HG03378 (cell line): ENCODE measurements at regions not wholly inside any gene's neighbourhood (a gene's known extent, or its start where the extent isn't known, plus 50 kb on each side); places are given as distances from the start of the nearest gene placed in this dataset.
"Not testable (repeated sequence)": the region's sequence is repeated elsewhere in the genome, so short reads cannot be mapped to it uniquely, and the experiment has no call there.

ENCODE experiments used
- ATAC-seq: cut with Tn5 transposase; IDR thresholded peaks from one replicate; pipeline ENCODE4 v1.9.1; 2021; ENCODE audit warnings: mild to moderate bottlenecking, moderate library complexity; ENCODE audit not compliant: unreplicated experiment

DNA sequence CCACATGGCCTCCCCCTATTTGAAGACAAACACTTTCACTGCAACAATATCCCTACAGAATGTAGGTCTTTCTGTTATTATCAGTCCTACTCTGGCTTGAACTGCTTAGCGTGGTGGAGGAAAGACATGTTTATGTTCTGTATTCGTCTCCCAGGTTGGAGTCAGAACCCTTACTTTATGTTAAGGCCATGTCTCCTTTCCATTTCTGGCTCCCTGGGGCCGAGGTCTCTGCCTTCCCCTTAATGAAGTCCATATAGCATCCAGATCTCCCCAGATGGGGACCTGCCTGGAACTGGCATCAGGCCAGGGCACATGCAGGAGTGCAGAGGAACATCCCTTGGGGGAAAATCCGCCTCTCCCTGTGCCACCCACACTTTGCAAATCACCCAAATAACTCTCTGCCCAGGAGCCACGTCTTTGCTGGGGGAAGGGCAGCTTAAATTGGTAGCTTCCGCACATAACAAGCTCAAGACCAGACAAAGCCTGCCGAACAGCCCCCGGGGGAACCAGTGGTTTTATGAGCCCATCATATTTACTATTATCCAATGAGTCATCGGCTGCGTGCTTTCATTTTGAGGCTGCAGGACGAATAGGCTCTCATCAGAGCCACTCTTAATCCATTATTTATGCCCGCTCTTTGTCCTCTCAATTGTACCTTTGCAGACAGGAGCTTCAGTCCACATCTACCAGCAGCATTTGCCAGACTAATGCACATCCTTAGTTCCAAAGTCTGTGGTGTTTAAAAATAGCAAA, 237.0 kb downstream of the UACA start:
- no peak for ATAC-seq

DNA sequence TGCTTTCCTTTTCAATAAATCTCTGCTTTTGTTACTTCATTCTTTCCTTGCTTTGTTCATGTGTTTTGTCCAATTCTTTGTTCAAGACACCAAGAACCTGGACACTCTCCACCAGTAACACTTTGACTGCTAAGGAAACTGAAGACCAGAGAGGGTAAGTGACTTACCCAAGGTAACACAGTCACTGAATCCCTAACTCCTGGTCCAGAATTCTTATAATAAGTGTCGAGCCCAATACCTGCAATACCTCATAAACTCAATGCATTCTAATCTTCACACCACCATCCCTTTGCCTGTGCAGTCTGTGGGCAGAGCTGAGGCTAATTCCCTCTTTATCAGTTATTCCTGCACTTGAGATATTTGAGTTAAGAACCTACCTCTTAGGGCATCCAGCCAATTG, 237.8 kb downstream of the UACA start:
- ATAC-seq: no peak

DNA sequence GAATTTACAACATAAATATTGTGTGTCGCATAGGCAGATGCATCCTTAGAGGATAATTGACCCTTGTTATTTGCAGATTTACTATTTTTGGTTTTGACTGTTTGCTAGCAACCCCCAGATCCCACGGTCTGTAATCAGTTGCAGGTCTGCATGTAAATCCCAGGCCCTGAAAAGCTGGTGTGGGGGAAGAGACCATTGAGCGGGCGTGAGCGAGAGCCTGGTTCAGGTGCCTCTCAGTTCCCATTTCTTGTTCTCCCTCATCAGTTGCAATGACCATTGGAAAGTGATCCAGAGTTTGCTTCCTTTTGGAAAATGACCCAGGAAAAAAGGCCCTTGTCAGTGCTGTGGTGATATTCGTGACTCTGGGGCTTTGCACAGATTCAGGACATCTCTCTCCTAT, 238.9 kb downstream of the UACA start:
- no peak for ATAC-seq

DNA sequence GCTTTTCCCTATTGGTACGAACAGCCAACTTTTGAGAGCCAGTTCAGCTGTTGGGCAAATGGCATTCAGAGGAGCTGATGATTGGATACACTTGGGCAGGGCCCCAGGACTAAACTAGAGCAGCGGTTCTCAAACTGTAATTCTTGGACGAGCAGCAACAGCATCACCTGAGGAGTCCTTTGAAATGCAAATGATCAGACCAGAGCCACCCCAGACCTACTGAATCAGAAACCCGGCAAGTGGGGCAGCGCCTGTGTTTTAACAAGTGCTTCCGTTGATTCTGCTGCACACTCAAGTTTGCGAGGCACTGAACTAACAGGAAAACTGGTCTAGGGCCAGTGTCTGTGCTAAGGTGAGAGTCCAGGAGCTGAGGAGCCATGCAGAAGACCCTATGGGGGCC, 239.7 kb downstream of the UACA start:
- ATAC-seq: no peak

DNA sequence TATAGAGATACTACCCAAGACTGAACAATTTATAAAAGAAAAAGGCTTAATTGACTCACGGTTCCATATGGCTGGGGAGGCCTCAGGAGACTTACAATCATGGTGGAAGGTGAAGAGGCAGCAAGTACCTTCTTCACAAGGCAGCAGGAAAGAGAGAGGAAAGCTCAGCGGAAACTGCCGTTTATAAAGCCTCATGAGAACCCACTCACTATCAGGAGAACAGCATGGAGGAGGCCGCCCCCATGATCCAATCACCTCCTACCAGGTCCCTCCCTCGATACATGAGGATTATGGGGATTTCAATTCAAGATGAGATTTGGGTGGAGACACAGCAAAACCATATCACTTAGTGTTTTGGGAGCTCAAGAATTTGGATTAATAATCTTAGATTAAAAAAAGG, 240.2 kb downstream of the UACA start:
- no peak for ATAC-seq

DNA sequence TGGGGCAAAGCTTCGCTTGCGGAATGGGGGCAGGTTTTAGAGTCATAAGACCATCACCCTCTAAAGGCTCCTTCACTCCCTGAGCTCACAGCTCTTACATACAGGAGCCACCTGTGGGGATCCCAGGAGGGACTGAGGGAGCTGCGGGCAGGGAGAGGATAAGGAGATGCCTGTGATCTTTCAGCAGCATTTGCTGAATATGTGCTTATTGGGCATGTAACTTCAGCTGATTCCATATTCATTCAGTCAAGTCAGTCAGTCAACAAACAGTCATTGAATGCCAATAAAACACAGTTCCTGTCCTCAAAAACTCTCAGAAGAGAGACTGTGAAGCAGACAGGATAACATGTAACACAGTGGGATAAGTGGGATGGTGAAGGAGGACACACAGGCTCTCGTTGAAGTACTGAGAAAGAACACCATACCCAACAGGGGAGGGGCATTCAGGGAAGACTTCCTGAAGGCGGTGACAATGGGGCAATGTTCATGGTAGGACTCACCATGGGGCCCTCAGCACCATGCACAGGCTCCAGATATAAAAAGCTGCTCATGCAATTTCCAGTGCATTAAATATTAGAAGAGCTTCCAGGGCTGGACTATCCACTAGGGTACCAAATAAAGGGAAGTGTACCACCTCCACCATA, 240.9 kb downstream of the UACA start:
- ATAC-seq: no peak

DNA sequence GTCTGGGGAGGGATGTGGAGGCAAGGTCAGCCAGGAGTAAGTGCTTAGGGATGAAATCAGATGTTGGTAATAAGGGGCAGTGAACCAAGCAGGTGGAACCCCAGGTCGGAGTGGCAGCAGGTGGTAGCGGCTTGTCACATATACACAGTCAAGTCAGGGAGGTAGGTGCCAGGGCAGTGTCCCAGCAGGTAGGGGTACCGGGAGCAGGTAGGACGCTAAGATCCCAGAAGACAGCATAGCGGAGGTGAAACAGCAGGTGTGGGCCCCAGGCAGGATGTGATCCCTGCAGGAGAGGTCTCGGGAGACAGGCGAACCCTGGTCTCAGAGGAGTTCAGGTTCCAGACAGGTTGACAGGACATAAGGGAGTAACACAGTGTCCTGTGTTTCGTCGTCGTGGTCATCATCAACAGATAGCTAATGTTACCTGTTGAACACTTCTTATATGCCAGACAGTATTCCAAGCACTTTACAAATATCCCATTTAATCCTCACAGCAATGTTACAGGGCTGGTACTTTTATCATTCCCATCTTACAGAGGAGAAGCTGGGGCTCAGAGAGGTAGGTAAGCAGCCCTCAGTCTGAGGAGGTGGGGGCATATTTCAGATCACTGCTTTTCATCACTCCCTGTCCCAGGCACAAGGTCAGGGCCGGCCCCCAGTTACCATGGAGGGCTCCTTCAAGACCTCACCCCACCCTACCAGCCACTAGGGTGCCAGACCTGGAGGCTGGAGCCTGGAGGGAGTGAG, 241.6 kb downstream of the UACA start:
- no peak for ATAC-seq

DNA sequence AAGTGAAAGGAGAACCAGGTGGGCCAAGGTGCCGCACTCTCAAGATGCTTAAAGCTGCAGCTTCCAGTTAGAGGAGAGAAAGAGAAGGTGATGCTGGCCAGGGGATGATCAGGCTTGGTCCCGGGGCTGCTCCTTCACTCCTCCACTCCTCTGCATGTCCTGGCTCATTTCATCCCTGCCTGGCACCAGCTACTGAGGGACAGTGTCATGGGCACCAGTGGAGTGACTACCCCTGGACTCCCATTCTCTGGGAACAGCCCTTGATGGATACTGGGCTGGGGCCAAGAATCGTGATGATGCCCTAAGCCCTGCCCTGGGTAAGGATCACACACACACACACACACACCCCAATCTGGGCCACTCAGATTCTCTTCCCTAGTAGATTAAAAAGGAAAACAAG, 243.7 kb downstream of the UACA start:
- ATAC-seq: no peak

DNA sequence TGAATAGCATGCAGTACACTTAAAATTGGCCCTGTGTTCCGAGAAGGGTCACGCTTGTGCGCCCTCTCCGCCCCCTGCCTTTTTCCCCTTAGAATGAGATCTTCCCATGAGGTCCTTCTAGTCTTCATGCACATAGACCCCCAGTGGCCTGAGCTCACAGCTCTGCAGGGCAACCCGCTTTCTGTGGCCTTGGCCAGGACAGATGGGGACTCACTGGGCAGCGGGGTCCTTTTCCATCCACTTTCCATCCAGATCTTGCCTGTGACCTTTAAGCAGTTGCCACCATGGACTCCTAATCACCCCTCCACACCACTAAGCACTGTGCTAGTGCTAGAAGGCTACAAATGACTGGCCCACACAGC, 244.4 kb downstream of the UACA start:
- no peak for ATAC-seq

DNA sequence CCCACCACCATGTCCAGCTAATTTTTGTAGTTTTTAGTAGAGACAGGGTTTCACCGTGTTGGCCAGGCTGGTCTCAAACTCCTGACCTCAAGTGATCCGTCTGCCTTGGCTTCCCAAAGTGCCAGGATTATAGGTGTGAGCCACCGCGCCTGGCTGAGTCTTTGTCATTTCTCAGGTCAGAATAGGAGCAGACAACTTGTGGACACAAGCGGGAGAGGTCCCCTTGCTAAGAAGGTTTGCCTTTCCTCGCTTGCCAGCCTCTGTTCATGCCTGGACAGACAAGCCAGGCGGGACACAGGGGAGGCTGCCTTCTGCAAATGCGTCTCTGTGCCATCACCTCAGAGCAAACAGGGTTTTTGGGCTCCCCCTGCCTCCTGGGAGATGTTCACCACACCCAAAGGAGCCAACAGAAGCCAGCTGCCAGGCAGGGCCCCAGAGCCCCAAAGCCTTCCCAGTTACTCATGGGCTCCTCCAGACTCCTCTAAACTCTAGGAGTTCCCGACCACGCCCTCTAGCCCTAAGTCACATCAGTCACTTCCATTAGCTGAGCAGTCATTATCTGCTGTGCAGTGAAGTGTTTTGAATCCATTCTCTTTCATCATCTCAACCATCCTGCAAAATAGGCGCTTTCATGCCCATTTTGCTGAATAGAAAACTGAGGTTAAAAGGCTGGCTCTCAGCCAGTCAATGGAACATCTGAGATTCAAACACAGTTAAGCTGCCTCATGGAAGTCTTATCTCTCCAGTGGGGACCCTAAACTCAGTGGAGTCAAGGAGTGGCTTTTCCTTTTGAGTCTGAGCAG, 245.0 kb downstream of the UACA start:
- no peak for ATAC-seq

DNA sequence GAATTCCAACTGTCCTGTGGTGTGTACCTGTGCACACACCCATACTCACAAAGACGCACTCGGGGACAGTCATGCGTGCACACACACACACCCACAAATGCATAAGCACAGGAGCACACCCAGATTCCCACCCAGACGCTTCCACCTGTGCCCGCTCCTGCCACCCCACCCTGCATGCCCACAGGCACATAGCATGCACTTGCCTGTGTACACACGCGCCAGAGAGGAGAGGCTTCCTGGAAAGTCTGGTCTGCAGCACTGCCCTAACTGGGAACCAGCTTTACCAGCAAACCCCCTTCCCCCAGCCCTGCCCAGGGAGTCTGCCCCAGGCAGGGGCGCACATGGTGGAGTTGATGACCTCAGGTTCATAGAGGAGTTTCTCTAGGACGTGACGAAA, 246.2 kb downstream of the UACA start:
- no peak for ATAC-seq

DNA sequence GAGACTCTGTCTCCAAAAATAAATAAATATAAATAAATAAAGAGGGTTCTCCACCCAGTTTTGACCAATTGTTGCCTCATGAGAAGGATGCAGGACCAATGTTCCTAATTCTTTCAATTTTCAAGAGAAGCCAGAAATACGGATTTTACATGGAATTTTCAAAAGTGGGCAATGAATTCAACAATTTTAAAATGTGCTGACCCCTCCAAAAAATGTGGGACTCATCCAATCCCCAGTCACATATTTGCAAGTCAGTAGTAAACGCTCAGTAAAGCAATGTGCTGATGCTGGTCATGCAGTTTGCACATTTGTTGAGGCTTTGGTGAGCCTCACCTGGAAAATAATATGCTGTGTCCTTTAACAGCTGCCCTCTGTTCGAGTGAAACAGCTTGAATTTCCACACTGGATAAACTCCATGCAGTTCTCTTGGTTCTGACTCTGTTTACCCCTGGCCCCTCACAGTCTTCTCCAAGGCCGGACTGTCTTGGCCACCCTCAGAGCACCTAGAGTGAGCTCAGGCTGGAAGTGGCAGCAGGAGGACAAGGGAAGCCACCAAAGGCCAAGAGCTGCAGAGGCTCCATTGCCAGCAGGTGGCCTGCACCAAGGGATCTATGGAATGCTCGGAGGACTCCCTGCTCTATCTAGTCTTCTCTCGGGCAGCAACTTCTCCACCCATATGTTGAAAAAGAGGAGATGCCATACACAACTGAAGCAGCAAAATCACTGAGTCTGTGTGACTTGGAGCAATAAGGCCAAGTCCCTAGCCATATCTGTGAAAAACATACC, 246.8 kb downstream of the UACA start:
- ATAC-seq: no peak

DNA sequence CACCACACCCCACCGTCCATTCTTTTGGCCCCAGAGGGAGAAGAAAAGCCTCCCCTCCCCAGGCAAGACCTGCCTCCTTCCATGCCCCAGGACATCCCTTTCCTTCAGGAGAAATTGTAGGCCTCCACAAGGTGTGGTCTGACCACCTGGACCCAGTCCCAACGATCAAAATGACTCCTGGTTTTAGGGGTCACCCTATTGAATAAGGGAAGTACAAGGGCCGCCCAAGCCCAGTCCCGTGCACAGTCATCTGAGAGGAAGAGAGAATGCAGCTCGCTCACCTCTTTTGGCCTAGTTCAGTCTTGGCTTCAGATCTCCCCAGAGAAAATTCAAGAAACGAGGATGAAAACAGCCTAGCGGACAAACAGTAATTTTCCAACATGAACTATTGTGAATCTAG, 249.1 kb downstream of the UACA start:
- no peak for ATAC-seq

DNA sequence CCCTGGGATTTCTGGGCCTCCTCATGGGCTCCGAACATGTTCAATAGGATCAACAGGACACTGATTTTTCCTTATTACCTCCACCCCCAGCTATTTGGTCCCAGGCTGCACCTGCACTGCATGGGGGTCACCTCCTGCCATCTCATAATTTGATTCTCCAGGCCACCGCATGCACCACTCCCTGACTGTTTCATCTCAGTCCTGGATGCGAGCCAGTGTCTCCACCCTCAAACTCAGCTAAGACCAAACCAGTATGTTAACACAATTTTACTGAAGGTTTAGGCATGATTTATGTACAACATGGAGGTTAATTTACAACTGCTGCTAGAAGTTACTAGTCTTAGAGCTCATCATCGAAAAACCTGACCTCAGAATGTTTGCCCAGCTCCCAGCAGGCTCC, 249.5 kb downstream of the UACA start:
- no peak for ATAC-seq

DNA sequence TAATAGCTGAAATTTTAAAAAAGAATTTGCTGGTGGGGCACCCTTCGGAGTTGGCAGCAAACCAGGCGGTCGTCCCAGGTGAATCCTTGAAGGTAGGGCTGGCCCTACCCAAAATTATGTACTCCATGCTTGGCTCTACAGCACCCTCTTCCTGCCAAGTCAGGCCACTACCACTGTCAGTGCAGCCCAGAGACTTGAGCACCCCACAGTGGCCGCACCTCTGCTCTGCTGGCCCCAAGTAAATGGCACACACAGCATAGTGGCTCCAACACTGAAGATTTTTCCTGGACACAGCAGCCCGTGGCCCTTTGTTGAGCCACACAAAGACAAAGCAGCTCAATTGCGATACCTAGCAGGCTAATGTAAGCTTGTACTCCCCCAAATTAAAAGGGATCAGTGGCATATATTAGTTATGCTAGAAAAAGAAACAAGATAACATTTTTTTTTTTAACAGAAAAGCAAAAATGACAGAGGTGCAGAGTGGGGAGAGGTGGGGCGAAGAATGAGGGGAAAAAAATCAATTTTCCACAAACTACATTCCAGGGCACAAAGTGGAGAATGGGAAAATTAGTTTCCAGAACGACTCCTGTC, 250.5 kb downstream of the UACA start:
- peak; percentile 53 for ATAC-seq

DNA sequence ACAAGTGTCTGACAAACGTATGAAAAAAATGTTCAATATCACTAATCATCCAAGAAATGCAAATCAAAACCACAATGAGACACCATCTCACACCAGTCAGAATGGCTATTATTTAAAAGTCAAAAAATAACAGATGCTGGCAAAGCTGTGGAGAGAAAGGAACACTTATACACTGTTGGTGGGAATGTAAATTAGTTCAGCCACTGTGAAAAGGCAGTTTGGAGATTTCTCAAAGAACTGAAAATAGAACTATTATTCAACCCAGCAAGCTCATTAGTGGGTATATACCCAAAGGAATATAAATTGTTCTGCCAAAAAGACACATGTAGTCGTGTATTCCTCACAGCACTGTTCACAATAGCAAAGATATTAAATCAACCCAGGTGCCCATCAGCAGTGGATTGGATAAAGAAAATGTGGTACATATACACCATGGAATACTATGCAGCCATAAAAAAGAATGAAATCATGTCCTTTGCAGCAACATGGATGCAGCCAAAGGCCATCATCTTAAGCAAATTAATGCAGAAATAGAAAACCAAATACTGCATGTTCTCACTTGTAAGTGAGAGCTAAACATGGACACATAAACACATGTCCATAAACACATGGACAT, 251.3 kb downstream of the UACA start:
- not testable (repeated sequence) for ATAC-seq

DNA sequence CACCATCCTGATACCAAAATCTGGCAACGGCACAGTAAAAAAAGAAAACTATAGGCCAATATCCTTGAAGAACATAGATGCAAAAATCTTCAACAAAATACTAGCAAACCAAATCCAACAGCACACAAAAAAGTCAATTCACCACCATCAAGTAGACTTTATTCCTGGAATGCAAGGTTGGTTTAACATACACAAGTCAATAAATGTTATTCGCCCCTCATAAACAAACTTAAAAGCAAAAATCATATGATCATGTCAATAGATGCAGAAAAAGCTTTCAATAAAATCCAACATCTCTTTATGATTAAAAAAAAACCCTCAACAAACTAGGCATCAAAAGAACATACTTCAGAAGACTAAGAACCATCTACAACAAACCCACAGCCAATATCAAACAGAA, 252.9 kb downstream of the UACA start:
- ATAC-seq: no peak

DNA sequence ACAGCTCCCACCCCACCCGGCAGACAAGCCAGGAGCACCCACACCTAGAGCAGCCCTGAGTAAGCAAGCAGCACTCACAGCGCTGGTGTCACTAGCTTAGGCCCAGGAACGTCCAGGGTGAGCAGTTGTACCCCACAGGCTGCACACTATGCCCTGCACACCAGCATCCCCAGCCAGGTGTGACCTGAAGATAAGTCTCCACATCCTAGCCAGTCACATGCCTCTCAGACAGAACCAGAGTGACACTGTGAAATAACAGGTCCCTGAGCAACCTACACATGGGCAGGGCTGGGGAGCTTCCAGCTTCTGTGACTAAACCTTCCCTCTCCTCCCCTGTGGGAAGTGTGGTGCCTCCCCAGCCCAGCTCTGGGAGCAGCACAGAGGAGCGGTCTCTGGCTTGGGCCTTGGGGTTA, 253.6 kb downstream of the UACA start:
- ATAC-seq: no peak

DNA sequence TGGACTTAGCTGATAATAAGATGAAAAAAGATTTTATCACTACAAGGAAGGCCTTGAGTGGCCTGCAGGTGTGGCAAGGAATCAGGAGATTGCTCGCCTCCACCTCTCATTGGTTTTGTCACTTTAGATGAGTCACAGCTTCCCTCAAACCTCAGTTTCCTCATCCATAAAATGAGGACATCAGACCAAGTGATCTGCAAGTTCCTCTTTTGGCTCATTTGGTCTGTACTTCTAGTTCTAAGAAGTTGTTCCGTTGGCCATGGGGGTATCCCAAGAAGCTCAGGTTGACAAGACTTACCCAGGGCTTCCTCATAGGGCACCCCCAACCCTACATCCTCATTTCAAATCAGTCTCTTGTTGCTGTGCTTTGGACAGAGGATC, 254.1 kb downstream of the UACA start:
- no peak for ATAC-seq
